GM23248 (cell line): ENCODE measurements at regions not wholly inside any gene's neighbourhood (a gene's known extent, or its start where the extent isn't known, plus 50 kb on each side); places are given as distances from the start of the nearest gene placed in this dataset.

Source experiments
- EZH2 ChIP-seq: fragments of 200-600 bp; sonication (generic); IDR thresholded peaks from 2 replicates; pipeline ENCODE4 v1.6.1; 2018; ENCODE audit warnings: antibody characterized with exemption, mild to moderate bottlenecking; ENCODE audit not compliant: insufficient read depth, poor library complexity, severe bottlenecking
- EZH2phosphoT487 ChIP-seq: fragments of 200-600 bp; sonication (generic); IDR thresholded peaks from 2 replicates; pipeline ENCODE4 v1.6.1; 2018; ENCODE audit warnings: antibody characterized with exemption, moderate library complexity, mild to moderate bottlenecking, low read depth; ENCODE audit not compliant: insufficient read depth

- TF ChIP-seq EZH2, result no peak
- no peak for TF ChIP-seq EZH2phosphoT487
Observed at GRCh38 chr2:381181-381580, 93.3 kb upstream of the ALKAL2 start.
